SK-N-SH treated with all-trans-retinoic acid at 6 μM for 48 hours (cell line): ENCODE measurements at regions not wholly inside any gene's neighbourhood (a gene's known extent, or its start where the extent isn't known, plus 50 kb on each side); places are given as distances from the start of the nearest gene placed in this dataset.

ENCODE experiments used
- ATAC-seq: fragments of 200-7000 bp; cut with Tn5 transposase; 3 replicates; pipeline ENCODE4 v1.9.1; 2020; ENCODE audit warnings: mild to moderate bottlenecking, moderate library complexity
- ARNTL ChIP-seq: fragments of 450-650 bp; formaldehyde crosslinking; IDR thresholded peaks from 2 replicates; pipeline ENCODE4 v1.5.0; 2020; ENCODE audit warnings: low read depth, mild to moderate bottlenecking, moderate library complexity, borderline replicate concordance
- CSDC2 ChIP-seq: fragments of 250-450 bp; sonication (Bioruptor Pico); IDR thresholded peaks from 2 replicates; pipeline ENCODE4 v1.5.0; 2020; ENCODE audit warnings: mild to moderate bottlenecking, moderate library complexity
- ISL1 ChIP-seq: fragments of 250-450 bp; sonication (Bioruptor Pico); IDR thresholded peaks from 2 replicates; pipeline ENCODE4 v2.1.2; 2022; ENCODE audit warnings: mild to moderate bottlenecking, moderate library complexity
- OSR1 ChIP-seq: fragments of 250-450 bp; sonication (Bioruptor Pico); IDR thresholded peaks from 2 replicates; pipeline ENCODE4 v1.8.0; 2022; ENCODE audit warnings: moderate library complexity, mild to moderate bottlenecking, inconsistent platforms
- PPARA ChIP-seq: fragments of 250-450 bp; sonication (Bioruptor Pico); IDR thresholded peaks from 2 replicates; pipeline ENCODE4 v1.5.0; 2020; ENCODE audit warnings: mild to moderate bottlenecking, borderline replicate concordance
- RARB ChIP-seq: fragments of 250-450 bp; sonication (Bioruptor Pico); IDR thresholded peaks from 2 replicates; pipeline ENCODE4 v1.8.0; 2021; ENCODE audit warnings: mild to moderate bottlenecking, moderate library complexity
- SNAI2 ChIP-seq: fragments of 250-450 bp; sonication (Bioruptor Pico); IDR thresholded peaks from 2 replicates; pipeline ENCODE4 v1.5.0; 2020; ENCODE audit warnings: mild to moderate bottlenecking, moderate library complexity
- TOX ChIP-seq: fragments of 250-450 bp; sonication (Bioruptor Pico); IDR thresholded peaks from 2 replicates; pipeline ENCODE4 v1.8.0; 2021; ENCODE audit warnings: mild to moderate bottlenecking, moderate library complexity, borderline replicate concordance
- ZC3H10 ChIP-seq: fragments of 250-450 bp; sonication (Bioruptor Pico); IDR thresholded peaks from 2 replicates; pipeline ENCODE4 v1.5.1; 2021; ENCODE audit warnings: mild to moderate bottlenecking, moderate library complexity
- ZNF565 ChIP-seq: fragments of 450-650 bp; formaldehyde crosslinking; conservative IDR thresholded peaks from 2 replicates; pipeline ENCODE4 v1.5.0; 2020; ENCODE audit warnings: low read depth, mild to moderate bottlenecking, moderate library complexity
- ZNF70 ChIP-seq: fragments of 450-650 bp; formaldehyde crosslinking; IDR thresholded peaks from 2 replicates; pipeline ENCODE4 v1.5.0; 2020; ENCODE audit warnings: mild to moderate bottlenecking, moderate library complexity
- TF ChIP-seq, protein P1 (sequence below): fragments of 250-450 bp; sonication (Bioruptor Pico); IDR thresholded peaks from 2 replicates; pipeline ENCODE4 v1.5.1; 2020; ENCODE audit warnings: low read depth, mild to moderate bottlenecking, moderate library complexity

DNA sequence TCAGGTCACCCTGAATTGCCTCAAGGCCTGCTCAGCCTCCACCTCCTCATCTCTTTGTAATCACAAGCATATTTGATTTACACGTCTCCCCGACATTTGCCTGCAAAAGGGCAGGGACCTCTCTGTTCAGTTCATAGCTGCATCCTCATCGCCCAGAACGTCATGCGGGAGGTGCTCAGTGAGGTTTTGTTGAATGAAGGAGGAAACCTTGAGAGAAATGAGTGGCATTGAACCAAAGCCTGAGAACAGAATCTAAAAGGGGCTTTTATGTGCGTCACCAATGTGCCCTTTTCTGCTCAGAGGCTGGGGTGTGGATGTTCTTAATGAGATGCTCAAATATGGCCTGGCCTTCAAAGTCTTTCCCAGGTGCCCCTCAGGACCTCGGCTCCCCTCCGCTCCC lies 50.0 kb upstream of the LHX5 start:
- ATAC-seq: no peak
- TF ChIP-seq ZC3H10: no peak
- no peak for TF ChIP-seq OSR1 (CRISPR knock-in tag)
- TF ChIP-seq TOX (CRISPR knock-in tag): no peak
- TF ChIP-seq ISL1: no peak
- TF ChIP-seq ZNF565: no peak
- TF ChIP-seq RARB (CRISPR knock-in tag): no peak
- no peak for TF ChIP-seq ARNTL (CRISPR knock-in tag)
- no peak for TF ChIP-seq PPARA (CRISPR knock-in tag)
- TF ChIP-seq ZNF70 (CRISPR knock-in tag): no peak
- TF ChIP-seq SNAI2 (CRISPR knock-in tag): no peak
- TF ChIP-seq, protein P1, sequence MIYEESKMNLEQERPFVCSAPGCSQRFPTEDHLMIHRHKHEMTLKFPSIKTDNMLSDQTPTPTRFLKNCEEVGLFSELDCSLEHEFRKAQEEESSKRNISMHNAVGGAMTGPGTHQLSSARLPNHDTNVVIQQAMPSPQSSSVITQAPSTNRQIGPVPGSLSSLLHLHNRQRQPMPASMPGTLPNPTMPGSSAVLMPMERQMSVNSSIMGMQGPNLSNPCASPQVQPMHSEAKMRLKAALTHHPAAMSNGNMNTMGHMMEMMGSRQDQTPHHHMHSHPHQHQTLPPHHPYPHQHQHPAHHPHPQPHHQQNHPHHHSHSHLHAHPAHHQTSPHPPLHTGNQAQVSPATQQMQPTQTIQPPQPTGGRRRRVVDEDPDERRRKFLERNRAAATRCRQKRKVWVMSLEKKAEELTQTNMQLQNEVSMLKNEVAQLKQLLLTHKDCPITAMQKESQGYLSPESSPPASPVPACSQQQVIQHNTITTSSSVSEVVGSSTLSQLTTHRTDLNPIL (CRISPR knock-in tag): no peak
- no peak for TF ChIP-seq CSDC2
